RWPE2 (cell line): ENCODE measurements at regions not wholly inside any gene's neighbourhood (a gene's known extent, or its start where the extent isn't known, plus 50 kb on each side); places are given as distances from the start of the nearest gene placed in this dataset.

Source experiments
- ATAC-seq: fragments of 200-7000 bp; cut with Tn5 transposase; 3 replicates; pipeline ENCODE4 v1.9.1; 2021; ENCODE audit warnings: low read depth
- DNase-seq: peaks from one replicate; pipeline ENCODE4 v3.0.0-alpha.2; 2020; ENCODE audit warnings: low spot score
- H3K27ac ChIP-seq: fragments of 450-650 bp; 2 replicates; pipeline ENCODE4 v1.5.1; 2017; ENCODE audit warnings: mild to moderate bottlenecking; ENCODE audit not compliant: poor library complexity, severe bottlenecking
- H3K27me3 ChIP-seq: fragments of 250-450 bp; sonication (Bioruptor Pico); 2 replicates; pipeline ENCODE4 v1.5.1; 2021; ENCODE audit warnings: mild to moderate bottlenecking, moderate library complexity; ENCODE audit not compliant: insufficient read depth, poor library complexity, severe bottlenecking
- H3K36me3 ChIP-seq: fragments of 250-450 bp; sonication (Bioruptor Pico); 2 replicates; pipeline ENCODE4 v1.5.1; 2020; ENCODE audit warnings: low read depth, mild to moderate bottlenecking, moderate library complexity
- H3K4me1 ChIP-seq: fragments of 250-450 bp; sonication (Bioruptor Pico); 2 replicates; pipeline ENCODE4 v1.5.1; 2021; ENCODE audit warnings: mild to moderate bottlenecking, moderate library complexity; ENCODE audit not compliant: insufficient read depth, poor library complexity, severe bottlenecking
- H3K4me3 ChIP-seq: fragments of 250-450 bp; sonication (Bioruptor Pico); 2 replicates; pipeline ENCODE4 v1.5.1; 2021; ENCODE audit warnings: mild to moderate bottlenecking, moderate library complexity; ENCODE audit not compliant: severe bottlenecking
- H3K9me3 ChIP-seq: fragments of 250-450 bp; sonication (Bioruptor Pico); 2 replicates; pipeline ENCODE4 v1.5.1; 2021; ENCODE audit warnings: mild to moderate bottlenecking, moderate library complexity; ENCODE audit not compliant: severe bottlenecking
- TF ChIP-seq, protein P1 (sequence below): fragments of 450-650 bp; IDR thresholded peaks from one replicate; pipeline ENCODE4 v1.5.1; 2017; ENCODE audit warnings: mild to moderate bottlenecking, moderate library complexity; ENCODE audit not compliant: poor library complexity, severe bottlenecking

DNA sequence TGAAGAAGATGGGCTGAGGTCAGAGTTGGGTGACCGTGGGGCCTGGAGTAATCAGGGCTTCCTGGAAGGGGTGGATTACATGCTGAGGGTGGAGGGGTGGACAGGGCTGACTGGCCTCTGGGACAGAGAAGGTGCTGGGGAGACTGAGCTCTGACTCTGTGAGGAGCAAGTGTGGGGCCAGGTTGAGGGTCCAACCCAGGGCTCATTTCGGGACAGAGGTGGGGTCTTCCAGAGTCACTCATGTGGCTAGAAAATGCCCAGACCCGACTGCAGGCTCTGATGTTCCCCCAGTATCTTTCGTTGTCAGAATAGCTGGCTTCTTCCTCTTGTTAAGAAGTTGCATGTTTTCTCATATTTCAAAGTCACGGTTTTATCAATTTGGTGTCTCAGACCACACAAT is 311.8 kb downstream of the PTPRU start:
- Histone ChIP-seq H3K36me3 (no peaks in the 10 kb centered on the region), H3K27ac (no peak overlapping the region), H3K4me1 (no peaks in the 10 kb centered on the region), H3K27me3 (no peaks in the 10 kb centered on the region), H3K4me3 (no peak overlapping the region), H3K9me3 (no peaks in the 10 kb centered on the region)
- DNase-seq (no peak), ATAC-seq (no peak)
- TF ChIP-seq, protein P1, sequence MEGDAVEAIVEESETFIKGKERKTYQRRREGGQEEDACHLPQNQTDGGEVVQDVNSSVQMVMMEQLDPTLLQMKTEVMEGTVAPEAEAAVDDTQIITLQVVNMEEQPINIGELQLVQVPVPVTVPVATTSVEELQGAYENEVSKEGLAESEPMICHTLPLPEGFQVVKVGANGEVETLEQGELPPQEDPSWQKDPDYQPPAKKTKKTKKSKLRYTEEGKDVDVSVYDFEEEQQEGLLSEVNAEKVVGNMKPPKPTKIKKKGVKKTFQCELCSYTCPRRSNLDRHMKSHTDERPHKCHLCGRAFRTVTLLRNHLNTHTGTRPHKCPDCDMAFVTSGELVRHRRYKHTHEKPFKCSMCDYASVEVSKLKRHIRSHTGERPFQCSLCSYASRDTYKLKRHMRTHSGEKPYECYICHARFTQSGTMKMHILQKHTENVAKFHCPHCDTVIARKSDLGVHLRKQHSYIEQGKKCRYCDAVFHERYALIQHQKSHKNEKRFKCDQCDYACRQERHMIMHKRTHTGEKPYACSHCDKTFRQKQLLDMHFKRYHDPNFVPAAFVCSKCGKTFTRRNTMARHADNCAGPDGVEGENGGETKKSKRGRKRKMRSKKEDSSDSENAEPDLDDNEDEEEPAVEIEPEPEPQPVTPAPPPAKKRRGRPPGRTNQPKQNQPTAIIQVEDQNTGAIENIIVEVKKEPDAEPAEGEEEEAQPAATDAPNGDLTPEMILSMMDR, result no peak

DNA sequence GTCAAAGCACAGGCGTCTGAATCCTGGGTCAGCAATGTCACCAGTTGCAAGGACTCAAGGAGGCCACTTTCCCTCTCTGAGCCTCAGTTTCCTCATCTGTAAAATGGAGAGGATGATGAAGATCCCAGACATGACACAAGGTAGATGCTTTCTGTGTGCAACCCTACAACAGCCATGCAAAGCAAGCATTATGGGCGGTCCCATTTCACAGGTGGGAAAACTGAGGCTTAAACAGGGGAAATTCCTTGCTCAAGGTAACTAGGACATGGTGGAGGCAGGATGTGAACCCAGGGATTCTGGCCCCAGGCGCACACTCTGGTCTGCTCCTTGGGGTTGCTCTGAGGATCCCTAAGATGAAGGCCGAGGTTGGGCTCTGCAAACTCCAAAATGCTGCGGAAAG is 311.0 kb downstream of the PTPRU start:
- H3K9me3 ChIP-seq, result no peaks in the 10 kb centered on the region
- no peaks in the 10 kb centered on the region for H3K4me1 ChIP-seq
- TF ChIP-seq, protein P1, result no peak
- DNase-seq (no peak), ATAC-seq (no peak)
- no peak overlapping the region for H3K27ac ChIP-seq
- H3K27me3 ChIP-seq, result no peaks in the 10 kb centered on the region
- H3K36me3 ChIP-seq, result no peaks in the 10 kb centered on the region
- no peak overlapping the region for H3K4me3 ChIP-seq

DNA sequence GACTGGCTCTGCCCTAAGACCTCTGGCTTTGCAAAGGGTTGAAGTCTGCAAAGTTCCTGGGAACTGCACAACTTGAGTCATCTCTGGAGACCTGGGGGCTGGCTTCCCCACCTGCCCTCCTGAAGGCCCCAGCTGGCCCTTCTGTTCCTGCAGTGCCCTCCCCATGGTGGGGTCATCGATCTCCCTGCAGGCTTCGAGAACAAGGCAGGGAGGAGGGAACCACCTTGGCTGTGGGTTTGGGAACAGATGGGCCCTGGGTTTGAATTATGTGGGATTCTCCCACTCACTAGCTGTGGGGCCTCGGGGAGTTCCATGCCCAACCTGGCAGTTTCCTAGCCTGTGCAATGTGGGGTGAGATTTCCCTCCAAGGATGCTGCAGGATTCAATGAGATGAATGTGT is 310.2 kb downstream of the PTPRU start:
- no peak overlapping the region for H3K4me3 ChIP-seq
- no peaks in the 10 kb centered on the region for H3K9me3 ChIP-seq
- DNase-seq, result no peak
- TF ChIP-seq, protein P1, result no peak
- H3K27ac ChIP-seq, result no peak overlapping the region
- no peak for ATAC-seq
- no peaks in the 10 kb centered on the region for H3K27me3 ChIP-seq
- no peaks in the 10 kb centered on the region for H3K36me3 ChIP-seq
- no peaks in the 10 kb centered on the region for H3K4me1 ChIP-seq

DNA sequence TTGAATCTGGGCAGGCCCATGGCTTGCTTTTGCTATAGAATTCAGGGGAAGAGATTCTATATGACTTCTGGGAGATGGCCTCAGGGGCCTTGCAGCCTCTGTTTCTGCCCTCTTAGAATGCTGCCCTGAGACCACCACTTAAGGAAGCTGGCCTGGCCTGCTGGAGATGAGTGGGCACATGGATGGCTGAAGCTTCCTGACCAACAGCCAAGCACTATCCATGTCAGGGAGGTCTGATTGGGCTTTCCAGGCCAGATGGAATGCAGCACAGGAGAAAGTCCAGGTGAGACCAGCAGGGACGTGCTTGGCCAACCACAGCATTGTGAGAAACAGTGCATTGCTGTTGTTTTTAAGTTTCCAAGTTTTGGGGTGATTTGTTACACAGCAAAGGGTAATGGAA is 308.1 kb downstream of the PTPRU start:
- no peaks in the 10 kb centered on the region for H3K4me1 ChIP-seq
- TF ChIP-seq, protein P1, result no peak

DNA sequence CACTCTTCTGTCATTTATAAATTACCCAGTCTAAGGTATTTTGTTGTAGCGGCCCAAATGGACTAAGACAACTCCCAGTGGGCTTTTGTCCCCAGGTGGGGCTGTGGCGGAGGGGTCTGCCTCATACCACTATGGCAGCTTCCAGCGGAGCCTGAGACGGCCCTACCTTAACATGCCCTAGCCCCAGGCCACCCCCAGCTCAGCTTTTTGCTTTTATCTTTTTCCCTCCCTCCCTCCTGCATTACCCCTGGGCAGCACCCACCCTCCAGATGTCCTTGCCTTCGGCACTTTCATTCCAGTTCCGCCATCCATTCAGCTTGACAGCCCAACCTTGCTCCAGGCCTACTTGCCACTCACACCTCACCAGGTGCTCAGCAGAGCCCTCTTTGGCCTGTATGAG is 307.3 kb downstream of the PTPRU start:
- Histone ChIP-seq H3K27ac (no peak overlapping the region), H3K36me3 (no peaks in the 10 kb centered on the region), H3K9me3 (no peaks in the 10 kb centered on the region), H3K4me3 (no peak overlapping the region), H3K27me3 (no peaks in the 10 kb centered on the region), H3K4me1 (no peaks in the 10 kb centered on the region)
- DNase-seq (no peak), ATAC-seq (no peak)
- TF ChIP-seq, protein P1, result no peak

More for the DNA sequence above, 308.1 kb downstream of the PTPRU start:
- Histone ChIP-seq H3K27me3 (no peaks in the 10 kb centered on the region), H3K9me3 (no peaks in the 10 kb centered on the region), H3K36me3 (no peaks in the 10 kb centered on the region), H3K27ac (no peak overlapping the region), H3K4me3 (no peak overlapping the region)
- ATAC-seq (no peak), DNase-seq (no peak)
